ENCODE measurements at regions not wholly inside any gene's neighbourhood (a gene's known extent, or its start where the extent isn't known, plus 50 kb on each side); places are given as distances from the start of the nearest gene placed in this dataset.

DNA sequence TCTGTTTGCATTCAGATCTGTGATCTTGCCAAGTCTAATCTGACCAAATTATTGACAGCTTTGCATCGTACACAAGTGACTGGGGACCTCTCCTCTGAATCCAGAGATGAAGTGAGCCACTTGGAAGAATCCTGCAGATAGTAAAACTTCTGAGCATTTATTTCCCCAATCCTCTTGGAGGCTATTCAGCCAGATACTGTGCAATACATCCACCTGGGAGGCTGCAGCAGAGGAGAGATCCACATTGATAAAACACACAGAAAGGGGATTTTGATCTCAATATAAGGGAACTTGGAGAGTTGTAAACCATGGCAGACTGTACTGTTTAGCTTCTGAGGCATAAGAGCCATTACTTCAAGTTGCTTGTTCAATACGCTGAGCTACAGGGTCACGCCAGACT lies 654.6 kb downstream of the MTRR start:
- Histone ChIP-seq H3K4me3 (ENCODE audit: low read length) (no peak overlapping the region), H3K36me3 (ENCODE audit: control insufficient read depth, low read length) (no peaks in the 10 kb centered on the region), H3K27ac (ENCODE audit: low read depth, low read length) (no peak overlapping the region), H3F3A (ENCODE audit: control insufficient read depth, insufficient read depth) (no peaks in the 10 kb centered on the region), H3K4me1 (ENCODE audit: control insufficient read depth, low read length) (no peaks in the 10 kb centered on the region), H4K20me1 (ENCODE audit: control insufficient read depth, insufficient read depth, low read depth, low read length) (no peaks in the 10 kb centered on the region), H3K4me2 (ENCODE audit: low read length) (no peak overlapping the region), H3K9me3 (ENCODE audit: control insufficient read depth, insufficient read depth, low read length) (no peaks in the 10 kb centered on the region), H3K27me3 (ENCODE audit: control insufficient read depth, low read length) (no peaks in the 10 kb centered on the region), H3K79me2 (ENCODE audit: control insufficient read depth, low read length) (no peaks in the 10 kb centered on the region), H3K9me2 (replicated peaks; ENCODE audit: control insufficient read depth, low read length) (no peaks in the 10 kb centered on the region)
- no peak for TF ChIP-seq EZH2phosphoT487 (IDR thresholded peaks at IDR 0.05; ENCODE audit: borderline replicate concordance, low read length)
- TF ChIP-seq, protein P1, sequence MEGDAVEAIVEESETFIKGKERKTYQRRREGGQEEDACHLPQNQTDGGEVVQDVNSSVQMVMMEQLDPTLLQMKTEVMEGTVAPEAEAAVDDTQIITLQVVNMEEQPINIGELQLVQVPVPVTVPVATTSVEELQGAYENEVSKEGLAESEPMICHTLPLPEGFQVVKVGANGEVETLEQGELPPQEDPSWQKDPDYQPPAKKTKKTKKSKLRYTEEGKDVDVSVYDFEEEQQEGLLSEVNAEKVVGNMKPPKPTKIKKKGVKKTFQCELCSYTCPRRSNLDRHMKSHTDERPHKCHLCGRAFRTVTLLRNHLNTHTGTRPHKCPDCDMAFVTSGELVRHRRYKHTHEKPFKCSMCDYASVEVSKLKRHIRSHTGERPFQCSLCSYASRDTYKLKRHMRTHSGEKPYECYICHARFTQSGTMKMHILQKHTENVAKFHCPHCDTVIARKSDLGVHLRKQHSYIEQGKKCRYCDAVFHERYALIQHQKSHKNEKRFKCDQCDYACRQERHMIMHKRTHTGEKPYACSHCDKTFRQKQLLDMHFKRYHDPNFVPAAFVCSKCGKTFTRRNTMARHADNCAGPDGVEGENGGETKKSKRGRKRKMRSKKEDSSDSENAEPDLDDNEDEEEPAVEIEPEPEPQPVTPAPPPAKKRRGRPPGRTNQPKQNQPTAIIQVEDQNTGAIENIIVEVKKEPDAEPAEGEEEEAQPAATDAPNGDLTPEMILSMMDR (IDR thresholded peaks at IDR 0.05; ENCODE audit: low read depth, low read length, poor library complexity, severe bottlenecking), result no peak

DNA sequence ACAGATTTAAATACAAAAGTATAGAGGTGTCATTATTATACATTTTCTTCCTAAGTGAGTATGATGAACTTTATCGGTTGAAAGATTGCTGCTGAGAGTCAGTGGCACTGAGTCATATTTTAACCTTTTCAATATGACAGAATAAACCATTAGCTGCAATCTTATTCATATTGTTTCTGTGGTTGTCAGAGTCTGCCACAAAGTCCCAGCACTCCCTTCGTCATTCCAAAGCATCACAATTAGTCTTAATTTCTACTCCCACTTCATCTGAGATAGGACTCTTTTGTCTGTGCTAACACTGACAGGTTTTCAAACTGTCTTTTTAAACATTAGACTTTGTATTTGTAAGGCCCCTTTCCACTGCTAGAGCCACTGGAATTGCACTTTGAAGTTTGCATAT lies 656.9 kb downstream of the MTRR start:
- Histone ChIP-seq H3K79me2 (ENCODE audit: control insufficient read depth, low read length) (no peaks in the 10 kb centered on the region), H3K9me2 (replicated peaks; ENCODE audit: control insufficient read depth, low read length) (no peaks in the 10 kb centered on the region), H4K20me1 (ENCODE audit: control insufficient read depth, insufficient read depth, low read depth, low read length) (no peaks in the 10 kb centered on the region), H3K36me3 (ENCODE audit: control insufficient read depth, low read length) (no peaks in the 10 kb centered on the region), H3F3A (ENCODE audit: control insufficient read depth, insufficient read depth) (no peaks in the 10 kb centered on the region), H3K27ac (ENCODE audit: low read depth, low read length) (no peak overlapping the region), H3K4me3 (ENCODE audit: low read length) (no peak overlapping the region), H3K27me3 (ENCODE audit: control insufficient read depth, low read length) (no peaks in the 10 kb centered on the region), H3K4me1 (ENCODE audit: control insufficient read depth, low read length) (no peaks in the 10 kb centered on the region), H3K9me3 (ENCODE audit: control insufficient read depth, insufficient read depth, low read length) (no peaks in the 10 kb centered on the region), H3K4me2 (ENCODE audit: low read length) (no peak overlapping the region)
- TF ChIP-seq EZH2phosphoT487 (IDR thresholded peaks at IDR 0.05; ENCODE audit: borderline replicate concordance, low read length), result no peak
- TF ChIP-seq, protein P1 (IDR thresholded peaks at IDR 0.05; ENCODE audit: low read depth, low read length, poor library complexity, severe bottlenecking), result no peak

DNA sequence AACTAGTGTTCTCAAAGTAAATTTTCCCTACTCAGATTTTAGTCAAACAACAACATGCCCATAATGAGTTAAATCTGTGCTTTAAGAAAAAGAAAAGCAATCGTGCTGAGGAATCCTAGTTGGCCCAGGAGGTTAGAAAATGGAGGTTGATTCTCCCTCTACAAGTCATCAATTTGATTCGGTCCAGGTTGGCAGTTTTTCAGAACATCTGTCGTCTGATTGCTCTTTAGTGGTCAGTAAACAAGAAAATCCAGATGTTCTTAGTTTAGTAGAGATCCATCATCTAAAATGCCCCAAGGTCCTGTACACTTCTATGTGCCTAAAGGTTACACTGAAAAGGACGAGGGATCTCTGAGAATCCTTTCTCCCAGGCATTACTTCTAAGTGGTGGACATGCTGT lies 659.2 kb downstream of the MTRR start:
- Histone ChIP-seq H3K9me3 (ENCODE audit: control insufficient read depth, insufficient read depth, low read length) (no peaks in the 10 kb centered on the region), H3K4me1 (ENCODE audit: control insufficient read depth, low read length) (no peaks in the 10 kb centered on the region), H3K9me2 (replicated peaks; ENCODE audit: control insufficient read depth, low read length) (no peaks in the 10 kb centered on the region), H3K27me3 (ENCODE audit: control insufficient read depth, low read length) (no peaks in the 10 kb centered on the region), H3K4me2 (ENCODE audit: low read length) (no peak overlapping the region), H3K4me3 (ENCODE audit: low read length) (no peak overlapping the region), H3K36me3 (ENCODE audit: control insufficient read depth, low read length) (no peaks in the 10 kb centered on the region), H4K20me1 (ENCODE audit: control insufficient read depth, insufficient read depth, low read depth, low read length) (no peaks in the 10 kb centered on the region), H3K79me2 (ENCODE audit: control insufficient read depth, low read length) (no peaks in the 10 kb centered on the region), H3K27ac (ENCODE audit: low read depth, low read length) (no peak overlapping the region), H3F3A (ENCODE audit: control insufficient read depth, insufficient read depth) (no peaks in the 10 kb centered on the region)
- no peak for TF ChIP-seq EZH2phosphoT487 (IDR thresholded peaks at IDR 0.05; ENCODE audit: borderline replicate concordance, low read length)
- TF ChIP-seq, protein P1 (IDR thresholded peaks at IDR 0.05; ENCODE audit: low read depth, low read length, poor library complexity, severe bottlenecking), result no peak

DNA sequence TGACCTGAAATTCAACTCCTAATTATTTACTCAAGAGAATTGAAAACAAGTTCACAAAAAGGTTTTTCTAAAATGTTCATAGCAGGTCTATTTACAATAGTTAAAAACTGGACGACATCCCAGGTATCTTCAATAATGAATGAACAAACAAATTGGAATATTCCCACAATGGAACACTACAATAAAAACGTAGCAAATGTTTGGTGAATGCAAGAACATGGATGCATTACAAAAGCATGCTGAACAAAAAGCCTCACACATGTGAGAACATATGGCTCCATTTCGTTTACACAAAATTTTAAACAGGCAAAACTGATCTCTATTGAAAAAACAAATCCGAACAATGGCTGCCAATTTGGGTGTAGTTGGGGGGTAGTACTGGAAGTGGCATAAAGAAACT lies 669.9 kb downstream of the MTRR start:
- no peak for TF ChIP-seq EZH2phosphoT487 (IDR thresholded peaks at IDR 0.05; ENCODE audit: borderline replicate concordance, low read length)
- TF ChIP-seq, protein P1 (IDR thresholded peaks at IDR 0.05; ENCODE audit: low read depth, low read length, poor library complexity, severe bottlenecking), result no peak
- H3K4me3 ChIP-seq (ENCODE audit: low read length), result no peak overlapping the region
- no peaks in the 10 kb centered on the region for H3K4me1 ChIP-seq (ENCODE audit: control insufficient read depth, low read length)
- no peaks in the 10 kb centered on the region for H3K27me3 ChIP-seq (ENCODE audit: control insufficient read depth, low read length)
- H3K36me3 ChIP-seq (ENCODE audit: control insufficient read depth, low read length), result no peaks in the 10 kb centered on the region
- H3F3A ChIP-seq (ENCODE audit: control insufficient read depth, insufficient read depth), result no peaks in the 10 kb centered on the region
- no peak overlapping the region for H3K4me2 ChIP-seq (ENCODE audit: low read length)
- no peak overlapping the region for H3K27ac ChIP-seq (ENCODE audit: low read depth, low read length)
- no peaks in the 10 kb centered on the region for H4K20me1 ChIP-seq (ENCODE audit: control insufficient read depth, insufficient read depth, low read depth, low read length)
- H3K9me3 ChIP-seq (ENCODE audit: control insufficient read depth, insufficient read depth, low read length), result no peaks in the 10 kb centered on the region
- no peaks in the 10 kb centered on the region for H3K9me2 ChIP-seq (replicated peaks; ENCODE audit: control insufficient read depth, low read length)
- no peaks in the 10 kb centered on the region for H3K79me2 ChIP-seq (ENCODE audit: control insufficient read depth, low read length)
